Suprapubic skin (tissue), 3 donors: ENCODE measurements at regions not wholly inside any gene's neighbourhood (a gene's known extent, or its start where the extent isn't known, plus 50 kb on each side); places are given as distances from the start of the nearest gene placed in this dataset.

Experiments
- CTCF ChIP-seq, 2 donors: fragments of 200-600 bp in 1 of 2; fragments of 450-650 bp in 1 of 2; sonication (generic) in 1 of 2; IDR thresholded peaks; one replicate each; pipeline ENCODE4 v1.5.1; 2016 to 2019; ENCODE audit warnings: antibody characterized with exemption in 2 of 2, mild to moderate bottlenecking in 1 of 2, moderate library complexity in 1 of 2
- POLR2A ChIP-seq, 2 donors: fragments of 450-650 bp; IDR thresholded peaks; one replicate each; pipeline ENCODE4 v1.6.1; 2017; ENCODE audit warnings: antibody characterized with exemption in 2 of 2, mild to moderate bottlenecking in 2 of 2, moderate library complexity in 2 of 2

- TF ChIP-seq CTCF (IDR thresholded peaks at IDR 0.05) (no peak), POLR2A (IDR thresholded peaks at IDR 0.05) (no peak)
Measured at GRCh38 chr1:96011606-96012005, 710.0 kb upstream of the PTBP2 start.
